ENCODE measurements at regions not wholly inside any gene's neighbourhood (a gene's known extent, or its start where the extent isn't known, plus 50 kb on each side); places are given as distances from the start of the nearest gene placed in this dataset.

GRCh38 chr2:220194630-220195584 lies 567.5 kb downstream of the SLC4A3 start:
- no peak for TF ChIP-seq CTCF (IDR thresholded peaks at IDR 0.05; ENCODE audit: borderline replicate concordance, insufficient read depth, low read depth, low read length)
- no peak overlapping the region for H3K4me3 ChIP-seq (ENCODE audit: low read depth, low read length)

GRCh38 chr2:220198896-220199295 lies 571.5 kb downstream of the SLC4A3 start:
- no peak overlapping the region for H3K4me3 ChIP-seq (ENCODE audit: low read depth, low read length)
- no peak for TF ChIP-seq CTCF (IDR thresholded peaks at IDR 0.05; ENCODE audit: borderline replicate concordance, insufficient read depth, low read depth, low read length)

- H3K4me3 ChIP-seq (ENCODE audit: low read depth, low read length): no peak overlapping the region
- no peak for TF ChIP-seq CTCF (IDR thresholded peaks at IDR 0.05; ENCODE audit: borderline replicate concordance, insufficient read depth, low read depth, low read length)
Observed at GRCh38 chr2:220202066-220202465, 574.6 kb downstream of the SLC4A3 start.

GRCh38 chr2:220209093-220209492 lies 581.7 kb downstream of the SLC4A3 start:
- no peak for TF ChIP-seq CTCF (IDR thresholded peaks at IDR 0.05; ENCODE audit: borderline replicate concordance, insufficient read depth, low read depth, low read length)
- H3K4me3 ChIP-seq (ENCODE audit: low read depth, low read length): no peak overlapping the region

DNA sequence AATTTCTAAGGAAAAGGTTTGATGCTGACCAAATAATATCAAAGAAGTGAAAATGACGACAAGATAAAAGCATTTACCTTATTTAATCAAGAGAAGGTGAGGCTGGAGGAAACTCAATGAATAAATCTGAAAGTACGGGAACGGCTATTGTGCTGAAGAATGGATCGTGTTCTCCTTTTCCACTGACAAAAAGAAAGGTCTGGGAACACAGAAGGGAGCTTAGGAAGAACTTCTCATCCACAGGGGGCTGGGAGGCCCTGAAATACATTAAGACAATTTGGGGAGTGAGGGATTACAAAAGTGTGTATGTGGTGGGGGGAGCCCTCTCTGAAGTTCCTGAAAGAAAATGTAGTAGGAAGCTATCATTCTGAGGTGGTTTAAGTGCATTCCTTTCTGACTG lies 582.3 kb downstream of the SLC4A3 start:
- TF ChIP-seq CTCF (IDR thresholded peaks at IDR 0.05; ENCODE audit: borderline replicate concordance, insufficient read depth, low read depth, low read length): no peak
- H3K4me3 ChIP-seq (ENCODE audit: low read depth, low read length): no peak overlapping the region

GRCh38 chr2:220212296-220213080 lies 585.1 kb downstream of the SLC4A3 start:
- no peak overlapping the region for H3K4me3 ChIP-seq (ENCODE audit: low read depth, low read length)
- TF ChIP-seq CTCF (IDR thresholded peaks at IDR 0.05; ENCODE audit: borderline replicate concordance, insufficient read depth, low read depth, low read length): no peak

Measured in GM12875 (cell line).